ENCODE measurements at regions not wholly inside any gene's neighbourhood (a gene's known extent, or its start where the extent isn't known, plus 50 kb on each side); places are given as distances from the start of the nearest gene placed in this dataset.

DNA sequence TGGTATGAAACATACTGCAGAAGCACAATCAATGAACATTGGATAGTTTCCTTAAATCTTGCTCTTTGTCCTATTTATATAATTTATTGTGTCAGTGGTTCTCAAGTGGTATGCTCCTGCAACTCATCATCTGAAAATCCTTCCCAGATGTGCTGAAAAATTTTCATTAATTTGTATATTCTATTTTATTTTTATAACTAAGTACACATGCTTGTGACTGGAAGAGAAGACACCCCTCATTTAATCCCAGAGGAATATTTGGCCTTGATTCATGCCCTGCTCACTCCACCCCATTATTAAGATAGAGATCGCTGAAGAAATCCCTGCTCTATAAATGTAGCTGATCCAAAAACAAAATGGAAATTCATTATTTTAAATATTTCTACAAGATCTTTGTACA is 870.5 kb upstream of the CXADR start:
- no peak for TF ChIP-seq POU2F2 (IDR thresholded peaks at IDR 0.05; ENCODE audit: low read depth, low read length)
- no peak for TF ChIP-seq POLR2A (IDR thresholded peaks at IDR 0.05; ENCODE audit: low read depth, low read length)
- TF ChIP-seq SPI1 (IDR thresholded peaks at IDR 0.05; ENCODE audit: low read depth, low read length) = no peak
- DNase-seq (ENCODE audit: insufficient read length, low spot score) (no peak), FAIRE-seq (no peak)

GRCh38 chr21:16644685-16645084 is 868.2 kb upstream of the CXADR start:
- DNase-seq (ENCODE audit: insufficient read length, low spot score) = no peak
- no peak for TF ChIP-seq POLR2AphosphoS5 (IDR thresholded peaks at IDR 0.05; ENCODE audit: low read depth, low read length)
- no peak for TF ChIP-seq PAX5 (IDR thresholded peaks at IDR 0.05; ENCODE audit: insufficient read depth, low read length, severe bottlenecking)
- TF ChIP-seq POLR2A (IDR thresholded peaks at IDR 0.05; ENCODE audit: low read depth, low read length) = no peak
- TF ChIP-seq POU2F2 (IDR thresholded peaks at IDR 0.05; ENCODE audit: low read depth, low read length) = no peak
- TF ChIP-seq TAF1 (IDR thresholded peaks at IDR 0.05; ENCODE audit: low read depth, low read length) = no peak
- no peak for TF ChIP-seq SPI1 (IDR thresholded peaks at IDR 0.05; ENCODE audit: low read depth, low read length)
- FAIRE-seq = no peak

DNA sequence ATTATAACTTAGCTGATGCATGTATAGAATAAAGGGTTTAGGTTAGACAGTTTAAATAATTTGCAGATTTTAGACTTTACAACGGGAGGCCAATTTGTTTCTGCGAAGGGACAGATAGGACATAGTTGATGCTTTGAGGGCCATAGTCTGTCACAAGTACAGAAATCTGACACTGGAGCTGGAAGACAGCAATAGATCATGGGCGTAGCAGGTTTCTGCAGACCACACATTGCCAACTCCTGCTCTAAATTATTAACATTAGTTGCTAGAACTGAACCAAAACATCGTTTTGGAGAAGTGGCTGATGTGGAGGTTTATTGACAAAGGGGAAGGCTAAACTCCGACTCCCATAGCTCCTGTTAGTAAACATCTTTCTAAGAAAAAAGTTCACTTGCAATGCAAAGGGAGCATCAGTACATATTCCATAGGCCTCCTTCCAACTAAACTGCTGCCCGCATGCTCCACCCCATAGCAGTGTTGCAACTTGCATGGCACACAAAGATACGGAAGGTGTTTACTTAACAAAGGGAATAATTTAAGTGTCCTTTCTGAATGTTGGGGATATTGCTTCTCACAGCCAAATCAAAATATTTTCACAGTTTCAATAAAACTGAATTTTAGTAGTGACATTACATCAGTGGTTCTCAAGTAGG is 862.0 kb upstream of the CXADR start:
- DNase-seq (ENCODE audit: insufficient read length, low spot score) (no peak), FAIRE-seq (no peak)
- TF ChIP-seq TAF1 (IDR thresholded peaks at IDR 0.05; ENCODE audit: low read depth, low read length) (no peak), POLR2AphosphoS5 (IDR thresholded peaks at IDR 0.05; ENCODE audit: low read depth, low read length) (no peak), POLR2A (IDR thresholded peaks at IDR 0.05; ENCODE audit: low read depth, low read length) (no peak), PAX5 (IDR thresholded peaks at IDR 0.05; ENCODE audit: insufficient read depth, low read length, severe bottlenecking) (no peak), POU2F2 (IDR thresholded peaks at IDR 0.05; ENCODE audit: low read depth, low read length) (no peak)

- no peak for FAIRE-seq
- no peak for DNase-seq (ENCODE audit: insufficient read length, low spot score)
- TF ChIP-seq POLR2AphosphoS5 (IDR thresholded peaks at IDR 0.05; ENCODE audit: low read depth, low read length) (no peak), PAX5 (IDR thresholded peaks at IDR 0.05; ENCODE audit: insufficient read depth, low read length, severe bottlenecking) (no peak), POLR2A (IDR thresholded peaks at IDR 0.05; ENCODE audit: low read depth, low read length) (no peak), TAF1 (IDR thresholded peaks at IDR 0.05; ENCODE audit: low read depth, low read length) (no peak), POU2F2 (IDR thresholded peaks at IDR 0.05; ENCODE audit: low read depth, low read length) (no peak), SPI1 (IDR thresholded peaks at IDR 0.05; ENCODE audit: low read depth, low read length) (no peak)
These were observed 860.9 kb upstream of the CXADR start for GRCh38 chr21:16651956-16652355.

DNA sequence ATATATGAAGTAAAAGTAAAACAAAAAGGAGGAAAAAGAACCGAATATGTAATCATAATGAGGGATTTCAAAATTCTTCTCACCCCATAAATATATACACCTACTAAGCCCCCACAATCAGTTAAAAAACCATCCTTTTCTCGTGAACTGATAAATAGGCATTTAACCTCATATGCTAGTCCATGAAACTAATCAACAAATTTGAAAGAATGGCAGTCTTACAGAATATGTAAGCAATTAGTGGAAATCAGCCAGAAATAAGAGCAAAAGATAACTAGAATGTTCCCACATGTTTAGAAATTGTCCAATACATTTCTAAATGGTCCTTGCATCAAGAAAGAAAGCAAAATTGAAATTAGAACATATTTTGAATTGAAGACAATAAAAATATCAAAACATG is 849.4 kb upstream of the CXADR start:
- DNase-seq (ENCODE audit: insufficient read length, low spot score) = no peak
- no peak for FAIRE-seq
- TF ChIP-seq POLR2A (IDR thresholded peaks at IDR 0.05; ENCODE audit: low read depth, low read length) (no peak), POU2F2 (IDR thresholded peaks at IDR 0.05; ENCODE audit: low read depth, low read length) (no peak), SPI1 (IDR thresholded peaks at IDR 0.05; ENCODE audit: low read depth, low read length) (no peak)

GRCh38 chr21:16667395-16667794 is 845.4 kb upstream of the CXADR start:
- no peak for FAIRE-seq
- no peak for DNase-seq (ENCODE audit: insufficient read length, low spot score)
- TF ChIP-seq POLR2A (IDR thresholded peaks at IDR 0.05; ENCODE audit: low read depth, low read length) (no peak), SPI1 (IDR thresholded peaks at IDR 0.05; ENCODE audit: low read depth, low read length) (no peak), PAX5 (IDR thresholded peaks at IDR 0.05; ENCODE audit: insufficient read depth, low read length, severe bottlenecking) (no peak), TAF1 (IDR thresholded peaks at IDR 0.05; ENCODE audit: low read depth, low read length) (no peak), POLR2AphosphoS5 (IDR thresholded peaks at IDR 0.05; ENCODE audit: low read depth, low read length) (no peak), POU2F2 (IDR thresholded peaks at IDR 0.05; ENCODE audit: low read depth, low read length) (no peak)

- no peak for FAIRE-seq
- DNase-seq (ENCODE audit: insufficient read length, low spot score) = no peak
- TF ChIP-seq TAF1 (IDR thresholded peaks at IDR 0.05; ENCODE audit: low read depth, low read length) (no peak), POLR2A (IDR thresholded peaks at IDR 0.05; ENCODE audit: low read depth, low read length) (no peak), PAX5 (IDR thresholded peaks at IDR 0.05; ENCODE audit: insufficient read depth, low read length, severe bottlenecking) (no peak), POU2F2 (IDR thresholded peaks at IDR 0.05; ENCODE audit: low read depth, low read length) (no peak), POLR2AphosphoS5 (IDR thresholded peaks at IDR 0.05; ENCODE audit: low read depth, low read length) (no peak), SPI1 (IDR thresholded peaks at IDR 0.05; ENCODE audit: low read depth, low read length) (no peak)
These were observed 837.9 kb upstream of the CXADR start for GRCh38 chr21:16674949-16675348.

DNA sequence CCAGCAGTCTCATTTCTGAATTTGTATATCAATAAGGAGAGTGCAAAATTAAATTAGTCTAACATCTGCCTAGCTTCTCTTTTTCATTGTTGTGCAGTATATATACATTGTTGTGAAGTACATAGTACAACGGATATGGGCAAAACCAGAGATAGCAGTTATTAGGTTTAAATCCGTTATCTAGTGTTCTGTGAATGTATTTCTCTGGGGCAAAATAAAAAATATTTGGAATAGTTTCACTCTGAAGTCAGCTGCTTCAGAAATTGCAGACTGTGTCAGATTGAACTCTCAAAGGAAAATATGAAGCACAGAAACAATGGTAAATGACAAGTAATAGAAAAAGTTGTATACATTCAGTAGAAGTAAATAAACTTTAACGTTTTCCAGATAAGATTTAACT is 836.5 kb upstream of the CXADR start:
- FAIRE-seq (no peak), DNase-seq (ENCODE audit: insufficient read length, low spot score) (no peak)
- TF ChIP-seq POU2F2 (IDR thresholded peaks at IDR 0.05; ENCODE audit: low read depth, low read length) = no peak
- TF ChIP-seq SPI1 (IDR thresholded peaks at IDR 0.05; ENCODE audit: low read depth, low read length) = no peak
- no peak for TF ChIP-seq PAX5 (IDR thresholded peaks at IDR 0.05; ENCODE audit: insufficient read depth, low read length, severe bottlenecking)
- TF ChIP-seq POLR2AphosphoS5 (IDR thresholded peaks at IDR 0.05; ENCODE audit: low read depth, low read length) = no peak
- no peak for TF ChIP-seq TAF1 (IDR thresholded peaks at IDR 0.05; ENCODE audit: low read depth, low read length)
- no peak for TF ChIP-seq POLR2A (IDR thresholded peaks at IDR 0.05; ENCODE audit: low read depth, low read length)

GRCh38 chr21:16678429-16679160 is 834.2 kb upstream of the CXADR start:
- FAIRE-seq = no peak
- TF ChIP-seq POU2F2 (IDR thresholded peaks at IDR 0.05; ENCODE audit: low read depth, low read length) = no peak

GRCh38 chr21:16695074-16695473 is 817.8 kb upstream of the CXADR start:
- DNase-seq (ENCODE audit: insufficient read length, low spot score) (no peak), FAIRE-seq (no peak)
- TF ChIP-seq PAX5 (IDR thresholded peaks at IDR 0.05; ENCODE audit: insufficient read depth, low read length, severe bottlenecking) (no peak), TAF1 (IDR thresholded peaks at IDR 0.05; ENCODE audit: low read depth, low read length) (no peak), POU2F2 (IDR thresholded peaks at IDR 0.05; ENCODE audit: low read depth, low read length) (no peak)

More at GRCh38 chr21:16678429-16679160, 834.2 kb upstream of the CXADR start:
- DNase-seq (ENCODE audit: insufficient read length, low spot score) = no peak
